H1 (cell line): ENCODE measurements at regions not wholly inside any gene's neighbourhood (a gene's known extent, or its start where the extent isn't known, plus 50 kb on each side); places are given as distances from the start of the nearest gene placed in this dataset.

Experiments used
- CBX5 ChIP-seq: fragments of 300-800, 300-1000 bp; sonication (generic); IDR thresholded peaks from 2 replicates; pipeline ENCODE4 v1.7.1; 2016; ENCODE audit warnings: antibody characterized with exemption, low read length, low read depth

- TF ChIP-seq CBX5: no peak
These were observed 67.1 kb downstream of the ATXN3L start (continued) for GRCh38 chrX:13252726-13253125.
